ENCODE measurements at regions not wholly inside any gene's neighbourhood (a gene's known extent, or its start where the extent isn't known, plus 50 kb on each side); places are given as distances from the start of the nearest gene placed in this dataset.

- H3K36me3 Mint-ChIP-seq = no peaks in the 10 kb centered on the region
- peaks cover 11% of the 10 kb centered on the region for H3K4me1 Mint-ChIP-seq (ENCODE audit: unreplicated experiment)
- H3K27ac Mint-ChIP-seq = no peak overlapping the region
- TF ChIP-seq CTCF (conservative IDR thresholded peaks at IDR 0.05) = no peak
- DNase-seq (ENCODE audit: extremely low spot score, unreplicated experiment) = no peak
- no peaks in the 10 kb centered on the region for H3K9me3 Mint-ChIP-seq
- H3K4me3 Mint-ChIP-seq = no peak overlapping the region
- H3K27me3 Mint-ChIP-seq = no peaks in the 10 kb centered on the region
Measured at GRCh38 chr6:97629180-97629579, 346.2 kb upstream of the MMS22L start.

GRCh38 chr6:97630604-97631003, 347.6 kb upstream of the MMS22L start:
- Mint-ChIP-seq H3K4me3 (no peak overlapping the region), H3K9me3 (no peaks in the 10 kb centered on the region), H3K4me1 (ENCODE audit: unreplicated experiment) (peaks cover 11% of the 10 kb centered on the region), H3K36me3 (no peaks in the 10 kb centered on the region), H3K27me3 (no peaks in the 10 kb centered on the region), H3K27ac (no peak overlapping the region)
- TF ChIP-seq CTCF (conservative IDR thresholded peaks at IDR 0.05) = no peak
- no peak for DNase-seq (ENCODE audit: extremely low spot score, unreplicated experiment)

- Mint-ChIP-seq H3K4me3 (no peak overlapping the region), H3K9me3 (no peaks in the 10 kb centered on the region), H3K27me3 (no peaks in the 10 kb centered on the region), H3K27ac (no peak overlapping the region), H3K4me1 (ENCODE audit: unreplicated experiment) (peaks cover 2% of the 10 kb centered on the region), H3K36me3 (no peaks in the 10 kb centered on the region)
- no peak for TF ChIP-seq CTCF (conservative IDR thresholded peaks at IDR 0.05)
- DNase-seq (ENCODE audit: extremely low spot score, unreplicated experiment) = no peak
Measured at GRCh38 chr6:97632341-97632740, 349.3 kb upstream of the MMS22L start.

- H3K9me3 Mint-ChIP-seq = peaks cover 6% of the 10 kb centered on the region
- H3K4me3 Mint-ChIP-seq = no peak overlapping the region
- TF ChIP-seq CTCF (conservative IDR thresholded peaks at IDR 0.05) = no peak
- no peak for DNase-seq (ENCODE audit: extremely low spot score, unreplicated experiment)
- H3K27me3 Mint-ChIP-seq = no peaks in the 10 kb centered on the region
- no peaks in the 10 kb centered on the region for H3K4me1 Mint-ChIP-seq (ENCODE audit: unreplicated experiment)
- no peaks in the 10 kb centered on the region for H3K36me3 Mint-ChIP-seq
- no peak overlapping the region for H3K27ac Mint-ChIP-seq
Measured at GRCh38 chr6:97639702-97640101, 356.7 kb upstream of the MMS22L start.

GRCh38 chr6:97644353-97644752, 361.3 kb upstream of the MMS22L start:
- Mint-ChIP-seq H3K36me3 (no peaks in the 10 kb centered on the region), H3K4me3 (no peak overlapping the region), H3K27ac (no peak overlapping the region), H3K4me1 (ENCODE audit: unreplicated experiment) (no peaks in the 10 kb centered on the region), H3K9me3 (peaks cover 6% of the 10 kb centered on the region), H3K27me3 (no peaks in the 10 kb centered on the region)
- no peak for TF ChIP-seq CTCF (conservative IDR thresholded peaks at IDR 0.05)
- DNase-seq (ENCODE audit: extremely low spot score, unreplicated experiment) = no peak

GRCh38 chr6:97645757-97646156, 362.7 kb upstream of the MMS22L start:
- H3K9me3 Mint-ChIP-seq = peaks cover under 1% of the 10 kb centered on the region
- H3K27me3 Mint-ChIP-seq = no peaks in the 10 kb centered on the region
- no peak for DNase-seq (ENCODE audit: extremely low spot score, unreplicated experiment)
- TF ChIP-seq CTCF (conservative IDR thresholded peaks at IDR 0.05) = no peak
- no peaks in the 10 kb centered on the region for H3K36me3 Mint-ChIP-seq
- H3K4me1 Mint-ChIP-seq (ENCODE audit: unreplicated experiment) = no peaks in the 10 kb centered on the region
- H3K4me3 Mint-ChIP-seq = no peak overlapping the region
- H3K27ac Mint-ChIP-seq = no peak overlapping the region

Measured in type B pancreatic cell (in vitro differentiated cells).